HCT116 (cell line): ENCODE measurements at regions not wholly inside any gene's neighbourhood (a gene's known extent, or its start where the extent isn't known, plus 50 kb on each side); places are given as distances from the start of the nearest gene placed in this dataset.

ENCODE experiments used
- ATAC-seq: fragments of 200-7000 bp; cut with Tn5 transposase; 2 replicates; pipeline ENCODE4 v1.9.1; 2020; ENCODE audit warnings: mild to moderate bottlenecking, moderate library complexity
- BruUV-seq: library from RNA; stranded (reverse); fragments of 400-500 nt; replicated peaks from 2 replicates; lab custom pipeline; 2021; lab: Mats Ljungman, UMichigan
- CTCF ChIA-PET: fragments of 300-600 bp; sonication (Branson Sonifier 250); formaldehyde crosslinking; loops from one replicate; lab custom pipeline; 2021; ENCODE audit warnings: antibody characterized with exemption; lab: Charles Lee
- POLR2A ChIA-PET: fragments of 300-600, 350-600 bp; sonication (Branson Sonifier 250); formaldehyde crosslinking; loops from one replicate; lab custom pipeline; 2021; ENCODE audit warnings: antibody characterized with exemption; lab: Charles Lee
- RAD21 ChIA-PET, 2 experiments: fragments of 300-600 bp; sonication (Branson Sonifier 250); formaldehyde crosslinking; loops; one replicate each; lab custom pipeline; 2023; ENCODE audit warnings: low total read pairs in 2 of 2; ENCODE audit not compliant: uncharacterized antibody in 2 of 2, unreplicated experiment in 2 of 2, low non-redundant PET in 1 of 2; lab: Charles Lee
- DNase-seq: peaks from one replicate; pipeline ENCODE4 v3.0.0-alpha.2; 2010; ENCODE audit warnings: low read depth, low spot score
- H2AFZ ChIP-seq: fragments of 200-600 bp; shearing (Covaris generic), sonication (generic); 2 replicates; pipeline ENCODE4 v1.6.1; 2017; ENCODE audit warnings: low read depth, mixed run types, mixed read lengths, antibody characterized with exemption, low read length; ENCODE audit not compliant: poor library complexity, severe bottlenecking
- H3K27ac ChIP-seq: 2 replicates; pipeline ENCODE4 v1.5.1; 2012; ENCODE audit warnings: low read depth, low read length
- H3K27me3 ChIP-seq: fragments of 200-600 bp; sonication (generic); 2 replicates; pipeline ENCODE4 v1.6.1; 2016; ENCODE audit warnings: mixed run types, low read length, mixed read lengths; ENCODE audit not compliant: insufficient read depth
- H3K36me3 ChIP-seq, 2 experiments: fragments of 200-500 bp in 1 of 2; fragments of 200-600 bp in 1 of 2; sonication (Bioruptor generic) in 1 of 2; sonication (generic) in 1 of 2; 2 replicates each; pipeline versions ENCODE4 v1.5.1 to v1.6.1; 2014 to 2016; ENCODE audit warnings: low read length in 2 of 2, inconsistent platforms in 1 of 2, mixed read lengths in 1 of 2, mixed run types in 1 of 2; ENCODE audit not compliant: insufficient read depth in 2 of 2, control insufficient read depth in 1 of 2
- H3K4me1 ChIP-seq, 2 experiments: fragments of 200-600 bp in 1 of 2; sonication (generic) in 1 of 2; 2 replicates each; pipeline versions ENCODE4 v1.5.1 to v1.6.1; 2012 to 2017; ENCODE audit warnings: low read length in 2 of 2, inconsistent platforms in 1 of 2, mild to moderate bottlenecking in 1 of 2, mixed read lengths in 1 of 2, mixed run types in 1 of 2, moderate library complexity in 1 of 2; ENCODE audit not compliant: insufficient read depth in 2 of 2, control insufficient read depth in 1 of 2
- H3K4me2 ChIP-seq: fragments of 200-600 bp; sonication (generic); 2 replicates; pipeline ENCODE4 v1.6.1; 2017; ENCODE audit warnings: mixed run types, low read length, mixed read lengths
- H3K4me3 ChIP-seq, 2 experiments: fragments of 200-600 bp in 1 of 2; sonication (generic) in 1 of 2; replicated peaks in 1 of 2; 2 replicates each; pipeline ENCODE4 v1.5.1; 2011 to 2016; ENCODE audit warnings: low read length in 2 of 2, control low read depth in 1 of 2, low read depth in 1 of 2, mild to moderate bottlenecking in 1 of 2, mixed read lengths in 1 of 2, mixed run types in 1 of 2
- H3K79me2 ChIP-seq: fragments of 200-600 bp; sonication (generic); 2 replicates; pipeline ENCODE4 v1.6.1; 2017; ENCODE audit warnings: mild to moderate bottlenecking, mixed run types, low read length, moderate library complexity, mixed read lengths; ENCODE audit not compliant: insufficient read depth
- H3K9ac ChIP-seq: fragments of 200-600 bp; sonication (generic); 2 replicates; pipeline ENCODE4 v1.6.1; 2016; ENCODE audit warnings: low read length, mixed read lengths
- H3K9me2 ChIP-seq: fragments of 200-600 bp; sonication (generic), shearing (Covaris generic); 2 replicates; pipeline ENCODE4 v1.6.1; 2017; ENCODE audit warnings: mixed run types, mild to moderate bottlenecking, moderate library complexity; ENCODE audit not compliant: insufficient read depth
- H3K9me3 ChIP-seq, 2 experiments: fragments of 200-500 bp in 1 of 2; fragments of 200-600 bp in 1 of 2; sonication (Bioruptor generic) in 1 of 2; sonication (generic) in 1 of 2; 2 replicates each; pipeline ENCODE4 v1.6.1; 2014 to 2017; ENCODE audit warnings: low read length in 2 of 2, mixed read lengths in 2 of 2, inconsistent platforms in 1 of 2, low read depth in 1 of 2, mild to moderate bottlenecking in 1 of 2, mixed run types in 1 of 2, moderate library complexity in 1 of 2; ENCODE audit not compliant: control insufficient read depth in 1 of 2, insufficient read depth in 1 of 2
- H4K20me1 ChIP-seq: fragments of 200-600 bp; sonication (generic), shearing (Covaris generic); 2 replicates; pipeline ENCODE4 v1.6.1; 2017; ENCODE audit warnings: mixed run types, mild to moderate bottlenecking, moderate library complexity; ENCODE audit not compliant: insufficient read depth
- CBX3 ChIP-seq: IDR thresholded peaks from 2 replicates; pipeline ENCODE4 v1.6.1; 2012; ENCODE audit warnings: low read depth
- CEBPB ChIP-seq: IDR thresholded peaks from 2 replicates; pipeline ENCODE4 v1.6.1; 2012; ENCODE audit warnings: low read depth
- EGR1 ChIP-seq: IDR thresholded peaks from 2 replicates; pipeline ENCODE4 v1.6.1; 2012; ENCODE audit warnings: low read depth
- ELF1 ChIP-seq: IDR thresholded peaks from 2 replicates; pipeline ENCODE4 v1.6.1; 2012; ENCODE audit warnings: low read depth, borderline replicate concordance
- EZH2 ChIP-seq: fragments of 200-600 bp; sonication (generic); IDR thresholded peaks from 2 replicates; pipeline ENCODE4 v1.6.1; 2017; ENCODE audit warnings: antibody characterized with exemption, mixed run types
- EZH2phosphoT487 ChIP-seq: fragments of 200-600 bp; IDR thresholded peaks from 2 replicates; pipeline ENCODE4 v1.6.1; 2018; ENCODE audit warnings: antibody characterized with exemption, borderline replicate concordance
- FOSL1 ChIP-seq: IDR thresholded peaks from 2 replicates; pipeline ENCODE4 v1.6.1; 2012; ENCODE audit warnings: low read depth
- POLR2A ChIP-seq: IDR thresholded peaks from 2 replicates; pipeline ENCODE4 v1.7.0; 2011; ENCODE audit warnings: borderline replicate concordance; ENCODE audit not compliant: insufficient read depth, insufficient read length; ENCODE audit errors: extremely low read depth
- POLR2AphosphoS5 ChIP-seq: IDR thresholded peaks from 2 replicates; pipeline ENCODE4 v1.6.1; 2011; ENCODE audit warnings: mild to moderate bottlenecking, low read depth, low read length, moderate library complexity
- RAD21 ChIP-seq: IDR thresholded peaks from 2 replicates; pipeline ENCODE4 v1.6.1; 2012; ENCODE audit warnings: low read depth, mild to moderate bottlenecking
- SP1 ChIP-seq: IDR thresholded peaks from 2 replicates; pipeline ENCODE4 v1.6.1; 2012; ENCODE audit warnings: low read depth
- SRF ChIP-seq: IDR thresholded peaks from 2 replicates; pipeline ENCODE4 v1.6.1; 2012; ENCODE audit warnings: low read depth
- TCF7L2 ChIP-seq: IDR thresholded peaks from 2 replicates; pipeline ENCODE4 v1.7.0; 2011; ENCODE audit warnings: borderline replicate concordance, inconsistent platforms; ENCODE audit not compliant: insufficient read depth, insufficient read length; ENCODE audit errors: extremely low read depth
- YY1 ChIP-seq: IDR thresholded peaks from 2 replicates; pipeline ENCODE4 v1.6.1; 2011; ENCODE audit warnings: low read length, low read depth, moderate library complexity, mild to moderate bottlenecking; ENCODE audit not compliant: insufficient replicate concordance; ENCODE audit errors: extremely low read depth
- ZBTB33 ChIP-seq: IDR thresholded peaks from 2 replicates; pipeline ENCODE4 v1.6.1; 2011; ENCODE audit warnings: mild to moderate bottlenecking, low read length, moderate library complexity; ENCODE audit not compliant: insufficient replicate concordance; ENCODE audit errors: extremely low read depth
- ZFX ChIP-seq: fragments of 450-650 bp; IDR thresholded peaks from 2 replicates; pipeline ENCODE4 v1.6.1; 2017
- ZNF274 ChIP-seq: fragments of 200-500 bp; sonication (Bioruptor generic); IDR thresholded peaks from 2 replicates; pipeline ENCODE4 v1.6.1; 2014; ENCODE audit warnings: mild to moderate bottlenecking, low read depth, low read length, inconsistent platforms
- intact Hi-C: fragments of 100-400 bp; cut with micrococcal nuclease; formaldehyde crosslinking; loops from 2 replicates; pipeline ENCODE4 v1.10.0; 2022
- TF ChIP-seq, protein P1 (sequence below), 3 experiments: fragments of 200-600 bp in 1 of 3; sonication (generic) in 1 of 3; IDR thresholded peaks in 2 of 3; conservative IDR thresholded peaks in 1 of 3; 2 replicates each; pipeline ENCODE4 v1.5.1; 2012 to 2017; ENCODE audit warnings: low read depth in 2 of 3, low read length in 2 of 3, antibody characterized with exemption in 1 of 3, borderline replicate concordance in 1 of 3, control low read depth in 1 of 3, mild to moderate bottlenecking in 1 of 3, mixed read lengths in 1 of 3, mixed run types in 1 of 3, moderate library complexity in 1 of 3; ENCODE audit not compliant: insufficient read depth in 1 of 3
- TF ChIP-seq, protein P2 (sequence below): IDR thresholded peaks from 2 replicates; pipeline ENCODE4 v1.6.1; 2012

DNA sequence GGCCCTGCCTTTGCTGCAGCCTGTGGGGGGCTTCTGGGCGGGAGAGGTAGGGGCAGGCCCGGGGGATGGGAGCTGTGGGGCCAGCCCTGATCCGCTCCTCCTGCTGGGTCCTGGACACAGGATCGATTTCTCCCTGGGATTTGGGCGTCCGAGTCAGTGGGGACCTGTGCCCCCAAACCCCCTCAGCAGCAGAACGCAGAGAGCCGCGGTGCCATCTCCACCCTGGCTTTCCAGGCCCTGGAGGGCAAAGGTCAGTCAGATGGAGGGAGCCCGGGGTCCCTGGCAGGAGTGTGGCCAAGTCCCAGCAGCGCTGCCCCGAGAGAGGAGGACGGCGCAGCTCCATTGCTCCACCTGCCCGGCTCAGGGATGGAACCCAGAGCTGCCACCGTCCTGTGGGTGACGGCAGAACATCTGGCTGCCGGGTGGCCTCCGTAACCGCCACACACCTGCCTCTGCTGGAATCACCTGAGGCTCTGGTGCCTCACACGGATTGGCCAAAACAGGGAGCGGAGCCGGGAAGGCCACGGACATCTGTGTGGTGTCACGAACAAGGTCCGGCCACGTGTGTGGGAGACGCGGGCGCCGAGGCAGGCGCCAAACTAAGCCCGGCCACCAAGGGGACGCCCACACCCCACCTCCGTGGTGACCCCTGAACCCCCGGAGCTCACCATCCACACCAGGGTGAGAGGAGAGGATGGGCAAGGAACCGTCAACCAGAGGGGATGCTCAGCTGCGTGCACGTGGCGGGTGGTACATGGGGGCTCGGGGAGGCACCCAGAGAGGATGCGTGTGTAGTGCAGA is 80.3 kb upstream of the FBRSL1 start:
- Histone ChIP-seq H3K9ac (no peak overlapping the region), H3K9me2 (no peaks in the 10 kb centered on the region), H3K4me1 (peaks cover 0 to 7% of the 10 kb centered on the region in 2 experiments; a peak in 1 of 4 replicates), H4K20me1 (no peaks in the 10 kb centered on the region), H3K27me3 (no peaks in the 10 kb centered on the region), H2AFZ (no peak overlapping the region), H3K9me3 (no peaks in the 10 kb centered on the region), H3K27ac (no peak overlapping the region), H3K4me3 (no peak overlapping the region), H3K79me2 (no peaks in the 10 kb centered on the region), H3K4me2 (no peak overlapping the region), H3K36me3 (no peaks in the 10 kb centered on the region)
- no peak for TF ChIP-seq ZBTB33
- TF ChIP-seq EZH2 = no peak
- TF ChIP-seq EGR1 = no peak
- no peak for TF ChIP-seq CBX3
- TF ChIP-seq ZNF274 = no peak
- TF ChIP-seq RAD21 = no peak
- TF ChIP-seq, protein P1, sequence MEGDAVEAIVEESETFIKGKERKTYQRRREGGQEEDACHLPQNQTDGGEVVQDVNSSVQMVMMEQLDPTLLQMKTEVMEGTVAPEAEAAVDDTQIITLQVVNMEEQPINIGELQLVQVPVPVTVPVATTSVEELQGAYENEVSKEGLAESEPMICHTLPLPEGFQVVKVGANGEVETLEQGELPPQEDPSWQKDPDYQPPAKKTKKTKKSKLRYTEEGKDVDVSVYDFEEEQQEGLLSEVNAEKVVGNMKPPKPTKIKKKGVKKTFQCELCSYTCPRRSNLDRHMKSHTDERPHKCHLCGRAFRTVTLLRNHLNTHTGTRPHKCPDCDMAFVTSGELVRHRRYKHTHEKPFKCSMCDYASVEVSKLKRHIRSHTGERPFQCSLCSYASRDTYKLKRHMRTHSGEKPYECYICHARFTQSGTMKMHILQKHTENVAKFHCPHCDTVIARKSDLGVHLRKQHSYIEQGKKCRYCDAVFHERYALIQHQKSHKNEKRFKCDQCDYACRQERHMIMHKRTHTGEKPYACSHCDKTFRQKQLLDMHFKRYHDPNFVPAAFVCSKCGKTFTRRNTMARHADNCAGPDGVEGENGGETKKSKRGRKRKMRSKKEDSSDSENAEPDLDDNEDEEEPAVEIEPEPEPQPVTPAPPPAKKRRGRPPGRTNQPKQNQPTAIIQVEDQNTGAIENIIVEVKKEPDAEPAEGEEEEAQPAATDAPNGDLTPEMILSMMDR (IDR thresholded peaks at IDR 0.05 in 2 of 3, conservative IDR thresholded peaks at IDR 0.05 in 1 of 3; ENCODE audit: borderline replicate concordance in 1 of 3, insufficient read depth in 1 of 3, low read depth in 2 of 3, low read length in 2 of 3) = no peak
- TF ChIP-seq POLR2AphosphoS5 = no peak
- no peak for TF ChIP-seq SP1
- no peak for TF ChIP-seq SRF
- no peak for TF ChIP-seq ELF1
- TF ChIP-seq, protein P2, sequence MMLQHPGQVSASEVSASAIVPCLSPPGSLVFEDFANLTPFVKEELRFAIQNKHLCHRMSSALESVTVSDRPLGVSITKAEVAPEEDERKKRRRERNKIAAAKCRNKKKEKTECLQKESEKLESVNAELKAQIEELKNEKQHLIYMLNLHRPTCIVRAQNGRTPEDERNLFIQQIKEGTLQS = no peak
- TF ChIP-seq FOSL1 = no peak
- TF ChIP-seq POLR2A = no peak
- TF ChIP-seq CEBPB = no peak
- no peak for TF ChIP-seq YY1
- no peak for TF ChIP-seq ZFX
- TF ChIP-seq EZH2phosphoT487 = no peak
- no peak for TF ChIP-seq TCF7L2
- DNase-seq (no peak), ATAC-seq (no peak)
- RAD21 ChIA-PET = no interaction called here
- CTCF ChIA-PET = no interaction called here
- no TSS peak for BruUV-seq
- intact Hi-C loops = no loop called here
- POLR2A ChIA-PET = no interaction called here
